GM12891 (cell line): ENCODE measurements at regions not wholly inside any gene's neighbourhood (a gene's known extent, or its start where the extent isn't known, plus 50 kb on each side); places are given as distances from the start of the nearest gene placed in this dataset.
"Not testable (repeated sequence)": the region's sequence is repeated elsewhere in the genome, so short reads cannot be mapped to it uniquely, and the experiment has no call there.

Source experiments
- DNase-seq: peaks from one replicate; pipeline ENCODE4 v3.0.0; 2011; ENCODE audit warnings: low spot score; ENCODE audit not compliant: insufficient read length
- FAIRE-seq: peaks from 2 replicates; lab custom pipeline; 2011; peaks lifted over from hg19 to GRCh38; lab: Jason Lieb, UNC

- FAIRE-seq, DNase-seq: not testable (repeated sequence)
Measured at GRCh38 chr11:67880594-67881196, 123.2 kb downstream of the UNC93B1 start.

- FAIRE-seq, DNase-seq: not testable (repeated sequence)
Measured at GRCh38 chr11:67878666-67879065, 125.2 kb downstream of the UNC93B1 start.

DNA sequence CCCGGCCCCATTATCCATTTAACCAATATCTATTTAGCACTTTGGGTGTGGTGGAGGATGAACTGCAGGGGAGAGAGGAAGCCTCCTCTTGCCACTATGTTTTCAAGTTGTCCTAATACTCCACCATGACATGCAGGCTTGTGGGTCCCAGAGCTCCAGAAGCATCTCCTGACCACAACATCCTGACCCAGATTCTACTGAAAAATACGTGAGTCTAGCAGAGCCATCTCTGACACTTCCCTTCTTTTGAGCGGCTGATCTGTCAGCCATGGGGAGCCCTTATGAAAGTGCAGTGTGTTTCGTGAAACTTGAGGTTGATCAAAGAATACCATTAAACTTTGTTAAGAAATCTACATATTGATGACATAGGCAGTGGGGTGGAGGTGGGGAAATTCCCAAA lies 126.6 kb downstream of the UNC93B1 start:
- not testable (repeated sequence) for DNase-seq, FAIRE-seq

DNA sequence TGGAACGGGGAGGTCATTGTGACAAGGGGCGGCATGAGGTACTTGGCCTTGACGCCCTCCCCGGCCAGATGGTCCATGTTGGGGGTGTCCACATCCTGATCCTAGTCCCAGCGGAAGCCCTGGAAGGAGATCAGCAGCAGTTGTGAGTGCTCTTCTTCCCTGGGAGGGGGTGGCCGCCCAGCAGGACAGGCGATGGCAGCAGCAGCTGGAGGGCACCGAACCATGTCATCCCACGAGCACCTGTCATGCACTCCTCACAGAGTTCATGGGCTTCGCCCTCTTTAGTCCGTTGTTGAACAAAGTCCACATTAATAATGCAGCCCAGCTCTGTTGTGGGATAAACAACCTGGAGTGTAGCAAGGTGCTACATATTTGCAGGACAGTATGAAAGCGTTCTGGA lies 130.7 kb downstream of the UNC93B1 start:
- FAIRE-seq = not testable (repeated sequence)

DNA sequence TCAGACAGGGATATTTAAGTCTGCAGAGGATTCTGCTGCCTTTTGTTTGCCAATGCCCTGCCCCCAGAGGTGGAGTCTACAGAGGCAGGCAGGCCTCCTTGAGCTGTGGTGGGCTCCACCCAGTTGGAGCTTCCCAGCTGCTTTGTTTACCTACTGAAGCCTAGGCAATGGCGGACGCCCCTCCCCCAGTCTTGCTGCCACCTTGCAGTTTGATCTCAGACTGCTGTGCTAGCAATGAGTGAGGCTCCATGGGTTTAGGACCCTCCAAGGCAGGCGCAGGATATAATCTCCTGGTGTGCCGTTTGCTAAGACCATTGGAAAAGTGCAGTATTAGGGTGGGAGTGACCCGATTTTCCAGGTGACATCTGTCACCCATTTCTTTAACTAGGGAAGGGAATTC lies 132.7 kb downstream of the UNC93B1 start:
- not testable (repeated sequence) for DNase-seq, FAIRE-seq

More for the DNA sequence above, 130.7 kb downstream of the UNC93B1 start:
- not testable (repeated sequence) for DNase-seq

- DNase-seq, FAIRE-seq: not testable (repeated sequence)
Measured at GRCh38 chr11:67862896-67863295, 141.0 kb downstream of the UNC93B1 start.

DNA sequence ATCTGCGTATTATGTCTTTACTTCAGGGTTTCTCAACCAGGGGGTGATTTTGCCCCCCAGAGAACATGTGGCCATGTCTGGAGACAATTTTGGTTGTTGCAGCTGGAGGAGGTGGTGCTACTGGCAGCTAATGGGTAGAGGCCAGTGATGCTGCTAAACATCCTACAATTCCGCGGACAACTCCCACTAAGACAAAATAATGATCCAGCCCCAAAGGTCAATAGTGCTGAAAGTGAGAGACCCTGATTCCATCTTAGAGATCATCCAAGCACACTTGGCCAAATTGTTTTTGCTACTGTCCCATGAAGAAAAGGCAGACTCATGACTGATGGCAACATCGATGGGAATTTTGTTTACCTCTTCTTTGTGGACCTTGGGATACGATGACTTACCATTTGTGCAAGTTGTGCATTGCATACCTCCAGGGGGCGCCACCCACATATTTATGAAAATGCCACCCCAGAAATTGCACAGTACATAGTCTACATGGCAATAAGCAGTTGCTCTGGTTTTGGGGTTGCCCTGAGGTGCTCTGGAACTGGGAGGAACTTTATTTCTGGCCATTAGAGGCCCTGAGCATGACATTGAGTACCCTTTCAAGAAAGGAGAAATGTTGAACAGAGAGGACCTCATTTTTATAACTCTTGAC lies 144.3 kb downstream of the UNC93B1 start:
- not testable (repeated sequence) for FAIRE-seq

GRCh38 chr11:67850747-67851146 lies 153.2 kb downstream of the UNC93B1 start:
- not testable (repeated sequence) for DNase-seq, FAIRE-seq

More for the DNA sequence above, 144.3 kb downstream of the UNC93B1 start:
- not testable (repeated sequence) for DNase-seq

GRCh38 chr11:67849766-67850165 lies 154.1 kb downstream of the UNC93B1 start:
- FAIRE-seq, DNase-seq: not testable (repeated sequence)

GRCh38 chr11:67847896-67848875 lies 155.7 kb downstream of the UNC93B1 start:
- FAIRE-seq, DNase-seq: not testable (repeated sequence)

GRCh38 chr11:67846303-67846702 lies 157.6 kb downstream of the UNC93B1 start:
- DNase-seq, FAIRE-seq: not testable (repeated sequence)

DNA sequence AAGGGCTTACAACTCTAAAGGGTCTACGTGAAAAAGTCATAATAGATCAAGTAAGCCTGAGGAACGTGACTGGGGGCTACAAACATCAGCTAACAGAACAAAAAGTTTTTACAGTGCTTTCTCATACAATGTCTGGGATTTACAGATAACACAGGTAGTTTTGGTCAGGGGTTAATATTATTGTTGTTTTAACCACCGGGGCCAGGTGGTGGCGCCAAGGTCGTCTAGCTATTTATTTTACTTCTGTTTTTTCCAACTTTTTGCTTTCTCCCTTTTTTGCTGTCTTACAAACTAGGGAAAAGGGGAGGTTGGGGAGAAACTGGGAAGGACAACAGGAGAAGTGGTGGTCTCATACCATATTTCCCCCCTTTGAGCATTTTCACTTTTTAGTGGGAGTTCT lies 158.6 kb downstream of the UNC93B1 start:
- not testable (repeated sequence) for DNase-seq, FAIRE-seq

- not testable (repeated sequence) for DNase-seq, FAIRE-seq
Measured at GRCh38 chr11:67840599-67840998, 163.3 kb downstream of the UNC93B1 start.

DNA sequence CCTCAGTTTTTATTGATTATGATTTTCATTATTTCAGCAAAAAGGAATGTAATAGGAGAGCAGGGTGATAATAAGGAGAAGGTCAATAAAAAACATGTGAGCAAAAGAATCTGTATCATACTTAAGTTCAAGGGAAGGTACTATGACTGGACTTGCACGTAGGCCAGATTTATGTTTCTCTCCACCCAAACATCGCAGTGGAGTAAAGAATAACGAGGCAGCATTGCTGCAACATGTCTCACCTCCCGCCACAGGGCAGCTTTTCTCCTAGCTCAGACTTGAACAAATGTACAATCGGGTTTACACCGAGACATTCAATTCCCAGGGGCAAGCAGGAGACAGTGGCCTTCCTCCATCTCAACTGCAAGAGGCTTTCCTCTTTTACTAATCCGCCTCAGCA lies 155.7 kb upstream of the ALDH3B2 start:
- not testable (repeated sequence) for FAIRE-seq, DNase-seq

GRCh38 chr11:67826951-67827296 lies 152.5 kb upstream of the ALDH3B2 start:
- not testable (repeated sequence) for DNase-seq, FAIRE-seq

GRCh38 chr11:67826028-67826950 lies 151.9 kb upstream of the ALDH3B2 start:
- not testable (repeated sequence) for FAIRE-seq, DNase-seq

DNA sequence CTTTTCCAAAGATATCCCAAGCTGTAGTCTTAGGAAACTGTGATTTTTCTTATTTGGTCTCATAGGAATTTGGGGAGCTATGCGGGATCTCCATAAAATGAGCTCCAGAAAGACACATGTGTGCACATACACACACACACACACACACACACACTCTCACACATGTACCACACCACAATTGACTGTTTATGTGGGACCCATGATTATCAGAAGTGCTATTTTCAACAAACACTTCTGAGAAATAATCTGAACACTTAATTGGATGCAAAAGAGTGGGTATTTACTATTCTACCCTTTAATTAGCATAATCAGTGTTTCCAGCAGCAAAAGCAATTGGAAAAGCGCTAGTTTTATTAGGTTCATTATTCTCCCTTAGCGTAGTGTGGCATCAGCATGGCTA lies 150.4 kb upstream of the ALDH3B2 start:
- FAIRE-seq = not testable (repeated sequence)

More for the DNA sequence above, 150.4 kb upstream of the ALDH3B2 start:
- not testable (repeated sequence) for DNase-seq
